ENCODE measurements at regions not wholly inside any gene's neighbourhood (a gene's known extent, or its start where the extent isn't known, plus 50 kb on each side); places are given as distances from the start of the nearest gene placed in this dataset.

DNA sequence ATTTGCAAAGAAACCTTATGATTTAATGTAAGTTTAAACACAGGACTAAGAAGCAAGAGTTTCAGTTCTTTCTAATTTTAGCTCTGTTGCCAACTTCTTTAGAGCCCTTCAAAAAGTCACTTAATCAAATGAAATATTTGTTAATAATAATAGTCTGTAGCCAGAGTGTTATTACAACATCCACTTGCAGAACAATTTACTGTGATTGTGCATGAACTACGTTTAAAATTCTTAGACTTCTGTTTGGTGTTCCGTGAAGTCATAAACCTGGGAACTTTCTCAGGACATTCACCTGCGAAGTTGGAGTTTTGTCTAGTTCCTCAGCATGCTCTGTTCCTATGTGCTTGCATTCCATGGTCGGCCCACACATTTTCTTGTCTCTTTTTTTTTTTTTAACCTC lies 244.0 kb upstream of the AVPR1A start:
- Histone ChIP-seq H3K23ac (ENCODE audit: low read depth, low read length) (no peak overlapping the region), H4K20me1 (ENCODE audit: insufficient read depth, low read length) (no peaks in the 10 kb centered on the region), H3K9ac (ENCODE audit: low read depth, low read length) (no peak overlapping the region), H2BK15ac (ENCODE audit: low read depth, low read length) (no peak overlapping the region), H3K4ac (ENCODE audit: low read depth, low read length) (no peak overlapping the region), H4K5ac (ENCODE audit: low read depth, low read length) (no peak overlapping the region), H4K8ac (ENCODE audit: low read depth in 2 of 2, low read length in 2 of 2) (no peak overlapping the region), H3K36me3 (ENCODE audit: control insufficient read depth, insufficient read depth, low read length) (no peaks in the 10 kb centered on the region), H2AK5ac (ENCODE audit: low read depth, low read length) (no peak overlapping the region), H3K4me2 (ENCODE audit: low read depth, low read length) (no peak overlapping the region), H3K4me1 (ENCODE audit: control insufficient read depth, insufficient read depth, low read length) (no peaks in the 10 kb centered on the region), H3K9me3 (ENCODE audit: control insufficient read depth, insufficient read depth, low read length) (no peaks in the 10 kb centered on the region), H3K18ac (ENCODE audit: low read depth, low read length) (no peak overlapping the region), H3K9me1 (ENCODE audit: insufficient read depth, low read length) (no peaks in the 10 kb centered on the region), H4K91ac (ENCODE audit: insufficient read depth, low read depth, low read length) (no peak overlapping the region), H2BK20ac (ENCODE audit: low read depth, low read length) (no peak overlapping the region), H3K79me1 (ENCODE audit: low read depth in 1 of 2, low read length in 2 of 2) (no peaks in the 10 kb centered on the region), H3K56ac (ENCODE audit: extremely low read depth, insufficient read depth, low read length) (no peak overlapping the region), H3K27ac (ENCODE audit: insufficient read depth, low read length) (no peak overlapping the region), H3K4me3 (ENCODE audit: insufficient read depth, low read depth, low read length) (no peak overlapping the region), H2AFZ (replicated peaks; ENCODE audit: low read length, poor library complexity) (no peak overlapping the region), H2BK120ac (ENCODE audit: low read depth, low read length) (no peak overlapping the region), H3K14ac (replicated peaks; ENCODE audit: low read depth, low read length) (no peak overlapping the region), H2BK5ac (ENCODE audit: low read depth, low read length, poor library complexity, severe bottlenecking) (no peak overlapping the region), H2AK9ac (replicated peaks; ENCODE audit: low read depth, low read length, poor library complexity) (no peak overlapping the region), H3K27me3 (ENCODE audit: control insufficient read depth, insufficient read depth, low read length) (no peaks in the 10 kb centered on the region)
- TF ChIP-seq POLR2A (IDR thresholded peaks at IDR 0.05; ENCODE audit: low read depth, low read length) (no peak), RAD21 (IDR thresholded peaks at IDR 0.05; ENCODE audit: low read length) (no peak), RCOR1 (IDR thresholded peaks at IDR 0.05; ENCODE audit: insufficient replicate concordance, low read length) (no peak), RFX5 (IDR thresholded peaks at IDR 0.05; ENCODE audit: low read depth, low read length) (no peak), MAZ (IDR thresholded peaks at IDR 0.05; ENCODE audit: borderline replicate concordance, low read depth, low read length) (no peak), MAFK (IDR thresholded peaks at IDR 0.05; ENCODE audit: low read depth, low read length) (no peak), USF2 (IDR thresholded peaks at IDR 0.05; ENCODE audit: low read depth, low read length) (no peak), CHD1 (IDR thresholded peaks at IDR 0.05; ENCODE audit: low read depth, low read length) (no peak), FOS (IDR thresholded peaks at IDR 0.05; ENCODE audit: low read depth, low read length) (no peak), MXI1 (IDR thresholded peaks at IDR 0.05; ENCODE audit: borderline replicate concordance, low read depth, low read length) (no peak), NFE2L2 (IDR thresholded peaks at IDR 0.05; ENCODE audit: low read depth, low read length) (no peak), CEBPB (IDR thresholded peaks at IDR 0.05; ENCODE audit: low read depth, low read length) (no peak), BHLHE40 (IDR thresholded peaks at IDR 0.05; ENCODE audit: low read depth, low read length) (no peak), SMC3 (IDR thresholded peaks at IDR 0.05; ENCODE audit: low read depth, low read length) (no peak)
- TF ChIP-seq, protein P1, sequence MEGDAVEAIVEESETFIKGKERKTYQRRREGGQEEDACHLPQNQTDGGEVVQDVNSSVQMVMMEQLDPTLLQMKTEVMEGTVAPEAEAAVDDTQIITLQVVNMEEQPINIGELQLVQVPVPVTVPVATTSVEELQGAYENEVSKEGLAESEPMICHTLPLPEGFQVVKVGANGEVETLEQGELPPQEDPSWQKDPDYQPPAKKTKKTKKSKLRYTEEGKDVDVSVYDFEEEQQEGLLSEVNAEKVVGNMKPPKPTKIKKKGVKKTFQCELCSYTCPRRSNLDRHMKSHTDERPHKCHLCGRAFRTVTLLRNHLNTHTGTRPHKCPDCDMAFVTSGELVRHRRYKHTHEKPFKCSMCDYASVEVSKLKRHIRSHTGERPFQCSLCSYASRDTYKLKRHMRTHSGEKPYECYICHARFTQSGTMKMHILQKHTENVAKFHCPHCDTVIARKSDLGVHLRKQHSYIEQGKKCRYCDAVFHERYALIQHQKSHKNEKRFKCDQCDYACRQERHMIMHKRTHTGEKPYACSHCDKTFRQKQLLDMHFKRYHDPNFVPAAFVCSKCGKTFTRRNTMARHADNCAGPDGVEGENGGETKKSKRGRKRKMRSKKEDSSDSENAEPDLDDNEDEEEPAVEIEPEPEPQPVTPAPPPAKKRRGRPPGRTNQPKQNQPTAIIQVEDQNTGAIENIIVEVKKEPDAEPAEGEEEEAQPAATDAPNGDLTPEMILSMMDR (conservative IDR thresholded peaks at IDR 0.05; ENCODE audit: low read depth, low read length): no peak
- TF ChIP-seq, protein P2, sequence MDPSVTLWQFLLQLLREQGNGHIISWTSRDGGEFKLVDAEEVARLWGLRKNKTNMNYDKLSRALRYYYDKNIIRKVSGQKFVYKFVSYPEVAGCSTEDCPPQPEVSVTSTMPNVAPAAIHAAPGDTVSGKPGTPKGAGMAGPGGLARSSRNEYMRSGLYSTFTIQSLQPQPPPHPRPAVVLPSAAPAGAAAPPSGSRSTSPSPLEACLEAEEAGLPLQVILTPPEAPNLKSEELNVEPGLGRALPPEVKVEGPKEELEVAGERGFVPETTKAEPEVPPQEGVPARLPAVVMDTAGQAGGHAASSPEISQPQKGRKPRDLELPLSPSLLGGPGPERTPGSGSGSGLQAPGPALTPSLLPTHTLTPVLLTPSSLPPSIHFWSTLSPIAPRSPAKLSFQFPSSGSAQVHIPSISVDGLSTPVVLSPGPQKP (IDR thresholded peaks at IDR 0.05; ENCODE audit: borderline replicate concordance, low read depth, low read length): no peak
- CTCF ChIA-PET: no interaction called here
- POLR2A ChIA-PET (ENCODE audit: unreplicated experiment): no interaction called here
- DNase-seq (no peak), ATAC-seq (ENCODE audit: low read depth) (no peak)
- BruUV-seq (replicated peaks): no TSS peak
- intact Hi-C loops (cut with micrococcal nuclease): no loop called here
- no CpG with 5 or more reads among the region's 4 CpGs for WGBS, 2 experiments (ENCODE audit: extremely low coverage in 2 of 2, insufficient read length in 1 of 2)
- dilution Hi-C loops (cut with HindIII; ENCODE audit: low sequenced_read_pairs, unreplicated experiment): no loop called here
- in situ Hi-C loops (cut with MboI; ENCODE audit: low sequenced_read_pairs): no loop called here
